NOMO-1 treated with DMSO at 0.1 percent for 48 hours (cell line): ENCODE measurements at regions not wholly inside any gene's neighbourhood (a gene's known extent, or its start where the extent isn't known, plus 50 kb on each side); places are given as distances from the start of the nearest gene placed in this dataset.

Source experiments
- DNase-seq: peaks from one replicate; lab custom pipeline; 2025; ENCODE audit not compliant: unreplicated experiment; lab: John Stamatoyannopoulos, UW

- DNase-seq = no peak
These were observed 356.6 kb upstream of the ADAMTS9 start for GRCh38 chr3:65044401-65044800.

GRCh38 chr3:65042675-65043074 lies 354.9 kb upstream of the ADAMTS9 start:
- no peak for DNase-seq

GRCh38 chr3:65039754-65040210 lies 352.0 kb upstream of the ADAMTS9 start:
- no peak for DNase-seq

- DNase-seq = no peak
These were observed 350.1 kb upstream of the ADAMTS9 start for GRCh38 chr3:65037861-65038260.

- no peak for DNase-seq
These were observed 347.4 kb upstream of the ADAMTS9 start for GRCh38 chr3:65035246-65035645.

- DNase-seq = no peak
These were observed 345.8 kb upstream of the ADAMTS9 start for GRCh38 chr3:65033576-65033975.

DNA sequence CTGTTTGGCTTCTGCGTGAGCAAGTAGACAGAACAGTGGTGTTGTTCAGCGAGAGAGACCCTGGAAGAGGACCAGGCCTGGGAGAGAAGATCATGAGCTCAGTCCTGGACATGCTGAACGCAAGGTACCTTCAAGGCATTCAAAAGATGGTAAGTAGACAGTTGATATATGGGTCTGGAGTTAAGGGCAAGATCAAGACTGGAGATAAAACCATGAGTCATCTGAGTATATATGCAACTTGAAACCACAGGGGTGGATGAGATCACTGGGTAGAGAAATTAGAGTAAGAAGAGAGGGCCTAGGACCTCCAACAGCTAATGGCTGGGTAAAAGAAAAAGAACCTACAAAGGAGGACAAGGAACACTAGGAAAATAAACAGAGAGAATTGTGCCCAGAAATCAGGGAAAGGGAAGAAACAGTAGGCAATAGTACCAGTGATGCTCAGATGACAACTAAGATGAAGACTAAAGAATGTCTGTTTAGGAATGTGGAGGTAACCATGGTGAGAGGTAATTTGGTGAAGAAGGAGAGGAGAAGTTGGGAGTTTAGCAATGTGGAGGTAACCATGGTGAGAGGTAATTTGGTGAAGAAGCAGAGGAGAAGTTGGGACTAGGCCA lies 343.2 kb upstream of the ADAMTS9 start:
- DNase-seq = no peak

GRCh38 chr3:65030014-65030627 lies 342.3 kb upstream of the ADAMTS9 start:
- no peak for DNase-seq

DNA sequence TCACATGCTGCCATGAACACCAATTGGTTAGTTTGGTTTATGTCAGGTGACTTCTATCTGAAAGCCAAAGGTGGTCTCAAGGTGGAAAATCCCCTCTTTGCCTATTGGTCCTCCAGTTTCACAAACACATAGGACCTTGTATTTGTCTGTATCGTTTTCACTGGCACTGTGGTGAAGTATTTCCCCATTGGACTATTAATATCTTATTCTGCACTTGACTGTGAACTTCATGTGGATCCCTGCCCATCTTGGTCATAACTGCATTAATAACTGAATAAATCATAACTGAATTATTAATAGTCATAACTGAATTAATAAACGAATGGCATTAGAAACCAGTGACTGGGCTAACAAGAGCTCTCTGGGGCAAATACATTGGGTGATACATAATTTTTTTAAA lies 341.3 kb upstream of the ADAMTS9 start:
- no peak for DNase-seq

DNA sequence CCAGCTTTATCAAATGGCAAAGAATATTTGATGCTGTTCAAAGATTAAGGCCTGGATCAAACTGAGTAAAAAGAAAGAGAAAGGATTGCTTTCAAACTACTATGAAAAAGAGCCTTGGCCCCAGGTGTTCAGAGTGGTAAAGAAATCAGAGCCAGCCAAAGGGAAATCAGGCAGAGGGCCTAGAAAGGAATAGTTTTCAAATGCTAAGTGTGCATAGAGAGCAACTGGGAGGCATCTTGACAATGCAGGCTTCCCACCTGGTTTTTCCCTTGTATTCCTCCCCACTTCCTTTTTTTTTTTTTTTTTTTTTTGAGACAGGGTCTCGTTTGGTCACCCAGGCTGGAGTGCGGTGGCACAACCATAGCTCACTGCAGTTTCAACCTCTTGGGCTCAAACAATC lies 340.2 kb upstream of the ADAMTS9 start:
- DNase-seq = no peak

DNA sequence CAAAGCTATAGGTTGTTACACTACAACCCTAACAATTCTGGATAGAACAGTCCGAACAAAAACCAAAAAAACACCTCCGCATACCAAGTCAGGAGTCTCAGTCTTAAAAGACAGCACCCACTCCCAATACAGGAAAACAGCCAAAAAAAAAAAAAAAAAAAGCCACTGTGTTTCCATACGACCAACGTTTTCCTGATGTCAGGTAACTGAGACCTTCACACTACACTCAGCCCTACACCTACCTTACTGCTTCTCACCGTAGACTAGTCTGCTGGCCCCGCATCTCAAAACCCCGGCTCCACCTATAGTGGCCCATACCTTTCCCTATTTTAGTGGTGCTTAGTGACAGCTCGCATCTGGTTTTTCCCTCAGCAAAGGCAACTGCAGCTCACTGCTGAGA lies 339.5 kb upstream of the ADAMTS9 start:
- DNase-seq = no peak

GRCh38 chr3:65026151-65026550 lies 338.4 kb upstream of the ADAMTS9 start:
- DNase-seq = no peak

DNA sequence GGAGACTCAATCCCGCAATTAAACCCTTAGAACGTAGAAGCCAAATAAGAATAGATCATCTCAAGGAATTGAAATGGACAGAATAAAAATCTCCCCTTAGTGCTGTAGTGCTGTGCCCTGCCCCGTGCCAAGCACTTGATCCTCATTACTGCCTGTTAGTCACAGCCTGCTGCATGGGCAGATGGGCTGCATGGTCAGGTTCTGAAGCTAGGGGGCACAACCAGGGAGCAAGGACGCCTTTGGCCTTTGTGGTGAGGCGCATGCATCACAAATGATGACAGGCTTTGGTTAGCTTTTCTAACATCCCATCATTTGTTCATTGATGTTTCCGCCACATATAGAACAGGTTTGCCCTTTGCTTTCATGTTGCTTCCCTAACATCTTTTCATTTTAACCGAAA lies 336.3 kb upstream of the ADAMTS9 start:
- DNase-seq = no peak

GRCh38 chr3:65020281-65021160 lies 332.7 kb upstream of the ADAMTS9 start:
- DNase-seq = no peak

- no peak for DNase-seq
These were observed 331.7 kb upstream of the ADAMTS9 start for GRCh38 chr3:65019443-65020055.

GRCh38 chr3:65018801-65019200 lies 331.0 kb upstream of the ADAMTS9 start:
- no peak for DNase-seq

- DNase-seq = no peak
These were observed 329.6 kb upstream of the ADAMTS9 start for GRCh38 chr3:65017359-65017758.

DNA sequence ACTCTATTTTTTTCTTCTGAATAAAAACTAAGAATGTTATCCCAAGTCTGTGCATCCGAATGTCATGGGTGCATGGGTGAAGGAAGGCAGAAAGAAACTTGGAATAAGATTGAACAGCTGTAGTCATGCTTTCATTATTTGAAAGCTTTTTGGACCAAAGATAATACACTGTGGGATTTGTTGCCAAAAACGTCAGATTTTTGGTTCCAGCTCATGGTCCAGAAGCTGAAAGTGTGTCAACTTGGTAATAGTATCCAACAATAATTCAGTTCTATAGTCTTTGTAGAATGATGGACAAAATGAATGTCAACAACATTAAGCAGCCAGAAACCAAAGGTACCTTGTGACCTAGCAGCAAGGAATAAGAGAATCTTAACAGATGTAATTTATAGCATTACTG lies 327.9 kb upstream of the ADAMTS9 start:
- DNase-seq = no peak

DNA sequence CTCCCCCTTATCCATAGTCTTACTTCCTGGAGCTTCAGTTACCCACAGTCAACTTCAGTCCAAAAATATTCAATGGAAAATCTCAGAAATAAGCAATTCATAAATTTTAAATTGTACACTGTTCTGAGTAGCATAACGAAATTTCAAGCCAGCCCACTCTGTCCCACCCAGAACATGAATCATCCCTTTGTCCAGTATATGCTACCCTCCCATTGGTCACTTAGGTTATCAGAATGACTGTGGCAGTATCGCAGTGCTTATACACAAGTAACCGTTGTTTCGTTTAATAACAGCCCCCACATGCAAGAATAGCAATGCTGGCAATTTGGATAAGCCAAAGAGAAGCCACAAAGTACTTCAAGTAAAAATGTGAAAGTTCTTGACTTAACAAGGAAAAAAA lies 325.3 kb upstream of the ADAMTS9 start:
- DNase-seq = no peak

DNA sequence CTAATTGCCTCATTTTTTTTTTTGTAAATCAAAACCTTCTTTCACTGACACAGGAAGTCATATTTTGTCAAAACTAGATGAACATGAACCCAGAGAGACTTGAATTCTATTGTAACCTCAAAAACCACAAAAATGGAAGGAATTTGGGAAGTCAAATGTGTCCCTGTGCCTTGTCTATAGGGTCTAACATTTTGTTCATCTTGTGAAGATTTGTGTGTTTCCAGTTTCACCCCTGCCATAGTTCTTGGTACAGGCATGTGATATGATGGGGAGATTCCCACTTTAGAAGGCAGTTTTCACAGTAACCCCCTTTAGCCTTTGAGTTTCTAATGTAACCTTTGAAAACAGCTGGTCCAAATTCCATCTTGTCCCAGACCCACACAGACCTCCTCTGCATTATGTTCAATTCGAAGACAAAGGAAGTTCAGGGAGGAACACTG lies 318.5 kb upstream of the ADAMTS9 start:
- no peak for DNase-seq

- DNase-seq = no peak
These were observed 317.7 kb upstream of the ADAMTS9 start for GRCh38 chr3:65005486-65005885.
